H9 (cell line): ENCODE measurements at regions not wholly inside any gene's neighbourhood (a gene's known extent, or its start where the extent isn't known, plus 50 kb on each side); places are given as distances from the start of the nearest gene placed in this dataset.

ENCODE experiments used
- DNase-seq: peaks from one replicate; pipeline ENCODE4 v3.0.0-alpha.2; 2017
- H2AFZ ChIP-seq: one replicate; pipeline ENCODE4 v1.6.1; 2013; ENCODE audit warnings: mild to moderate bottlenecking, low read length, control low read depth, moderate library complexity
- H2AK5ac ChIP-seq: 2 replicates; pipeline ENCODE4 v1.6.1; 2013; ENCODE audit warnings: low read length, control low read depth, mixed read lengths; ENCODE audit not compliant: insufficient read length
- H2BK120ac ChIP-seq: one replicate; pipeline ENCODE4 v1.6.1; 2013; ENCODE audit warnings: low read depth, mild to moderate bottlenecking, low read length, control low read depth, inconsistent platforms; ENCODE audit not compliant: poor library complexity, severe bottlenecking
- H2BK12ac ChIP-seq: 2 replicates; pipeline ENCODE4 v1.6.1; 2013; ENCODE audit warnings: low read length, control low read depth, mixed read lengths, low read depth; ENCODE audit not compliant: insufficient read length
- H2BK15ac ChIP-seq: 2 replicates; pipeline ENCODE4 v1.6.1; 2013; ENCODE audit warnings: low read depth, low read length, control low read depth
- H2BK20ac ChIP-seq: one replicate; pipeline ENCODE4 v1.6.1; 2013; ENCODE audit warnings: low read depth, mild to moderate bottlenecking, low read length, control low read depth, inconsistent platforms; ENCODE audit not compliant: poor library complexity, severe bottlenecking
- H2BK5ac ChIP-seq: 2 replicates; pipeline ENCODE4 v1.6.1; 2013; ENCODE audit warnings: low read length, control low read depth, mixed read lengths; ENCODE audit not compliant: insufficient read length
- H3K14ac ChIP-seq: 2 replicates; pipeline ENCODE4 v1.6.1; 2013; ENCODE audit warnings: low read length, control low read depth; ENCODE audit not compliant: insufficient read depth
- H3K18ac ChIP-seq: 2 replicates; pipeline ENCODE4 v1.6.1; 2013; ENCODE audit warnings: low read depth, mild to moderate bottlenecking, mixed read lengths, low read length, control low read depth; ENCODE audit not compliant: insufficient read length
- H3K23ac ChIP-seq: 2 replicates; pipeline ENCODE4 v1.6.1; 2013; ENCODE audit warnings: low read length, control low read depth, mixed read lengths, low read depth; ENCODE audit not compliant: insufficient read length
- H3K23me2 ChIP-seq: 2 replicates; pipeline ENCODE4 v1.6.1; 2013; ENCODE audit warnings: low read depth, mild to moderate bottlenecking, mixed read lengths, low read length, control low read depth; ENCODE audit not compliant: insufficient read length, poor library complexity, severe bottlenecking
- H3K27ac ChIP-seq: 2 replicates; pipeline ENCODE4 v1.5.1; 2013; ENCODE audit warnings: low read length, control low read depth, mixed read lengths, low read depth; ENCODE audit not compliant: insufficient read length
- H3K27me3 ChIP-seq: 2 replicates; pipeline ENCODE4 v1.6.1; 2013; ENCODE audit warnings: low read length, control low read depth, inconsistent platforms; ENCODE audit not compliant: insufficient read depth
- H3K4ac ChIP-seq: 2 replicates; pipeline ENCODE4 v1.6.1; 2013; ENCODE audit warnings: low read depth, mild to moderate bottlenecking, control low read depth, inconsistent platforms, low read length, moderate library complexity
- H3K4me1 ChIP-seq: 2 replicates; pipeline ENCODE4 v1.6.1; 2013; ENCODE audit warnings: low read length, control low read depth, inconsistent platforms; ENCODE audit not compliant: insufficient read depth
- H3K4me2 ChIP-seq: 2 replicates; pipeline ENCODE4 v1.6.1; 2013; ENCODE audit warnings: low read length, control low read depth, mixed read lengths; ENCODE audit not compliant: insufficient read length, insufficient read depth
- H3K56ac ChIP-seq: 2 replicates; pipeline ENCODE4 v1.6.1; 2013; ENCODE audit warnings: low read depth, mild to moderate bottlenecking, mixed read lengths, low read length, control low read depth; ENCODE audit not compliant: insufficient read length
- H3K79me1 ChIP-seq: 2 replicates; pipeline ENCODE4 v1.6.1; 2013; ENCODE audit warnings: low read depth, mild to moderate bottlenecking, moderate library complexity, low read length, control low read depth, inconsistent platforms; ENCODE audit not compliant: insufficient read depth, poor library complexity, severe bottlenecking
- H3K79me2 ChIP-seq: 2 replicates; pipeline ENCODE4 v1.6.1; 2013; ENCODE audit warnings: low read length, control low read depth, inconsistent platforms; ENCODE audit not compliant: insufficient read depth
- H3K9ac ChIP-seq: 2 replicates; pipeline ENCODE4 v1.6.1; 2013; ENCODE audit warnings: low read length, control low read depth, mixed read lengths; ENCODE audit not compliant: insufficient read length; ENCODE audit errors: extremely low read depth
- H3K9me3 ChIP-seq: one replicate; pipeline ENCODE4 v1.6.1; 2013; ENCODE audit warnings: low read depth, low read length, inconsistent platforms; ENCODE audit not compliant: control insufficient read depth
- H3T11ph ChIP-seq: one replicate; pipeline ENCODE4 v1.6.1; 2013; ENCODE audit warnings: mild to moderate bottlenecking, low read length, control low read depth, inconsistent platforms
- H4K20me1 ChIP-seq: one replicate; pipeline ENCODE4 v1.6.1; 2013; ENCODE audit not compliant: control insufficient read depth, insufficient read length, insufficient read depth
- H4K5ac ChIP-seq: 2 replicates; pipeline ENCODE4 v1.6.1; 2013; ENCODE audit warnings: low read depth, mild to moderate bottlenecking, mixed read lengths, low read length, control low read depth; ENCODE audit not compliant: insufficient read length
- H4K8ac ChIP-seq: replicated peaks from 2 replicates; pipeline ENCODE4 v1.6.1; 2013; ENCODE audit warnings: low read length, control low read depth, mixed read lengths, low read depth; ENCODE audit not compliant: insufficient read length
- H4K91ac ChIP-seq: 2 replicates; pipeline ENCODE4 v1.6.1; 2013; ENCODE audit warnings: low read depth, mild to moderate bottlenecking, moderate library complexity, mixed read lengths, low read length, control low read depth; ENCODE audit not compliant: insufficient read length
- H3K27ac Mint-ChIP-seq, 3 experiments: 2 replicates in 2 of 3; 3 replicates in 1 of 3; pipeline ENCODE4 v1.8.0; 2020 to 2021; ENCODE audit warnings: mixed read lengths in 3 of 3, mild to moderate bottlenecking in 1 of 3, moderate library complexity in 1 of 3
- H3K27me3 Mint-ChIP-seq: 2 replicates; pipeline ENCODE4 v1.8.0; 2021; ENCODE audit warnings: low read depth, mild to moderate bottlenecking, moderate library complexity, mixed read lengths
- H3K36me3 Mint-ChIP-seq, 3 experiments: 2 replicates in 2 of 3; 3 replicates in 1 of 3; pipeline ENCODE4 v1.8.0; 2020 to 2021; ENCODE audit warnings: low read depth in 3 of 3, mixed read lengths in 3 of 3; ENCODE audit not compliant: insufficient read depth in 1 of 3
- H3K4me1 Mint-ChIP-seq, 2 experiments: 2 replicates each; pipeline ENCODE4 v1.8.0; 2020; ENCODE audit warnings: mixed read lengths in 2 of 2
- H3K4me3 Mint-ChIP-seq, 2 experiments: 2 replicates in 1 of 2; 3 replicates in 1 of 2; pipeline ENCODE4 v1.8.0; 2020 to 2021; ENCODE audit warnings: mild to moderate bottlenecking in 2 of 2, mixed read lengths in 2 of 2, moderate library complexity in 1 of 2
- H3K9me3 Mint-ChIP-seq, 2 experiments: 2 replicates in 1 of 2; 3 replicates in 1 of 2; pipeline ENCODE4 v1.8.0; 2020; ENCODE audit warnings: mild to moderate bottlenecking in 2 of 2, mixed read lengths in 2 of 2, moderate library complexity in 1 of 2
- WGBS: extraction: QIAGEN DNeasy Blood & Tissue Kit; methylation state at CpG from one replicate; pipeline ENCODE4 v1.1.7; 2013; ENCODE audit warnings: missing lambda C conversion rate, low lambda C conversion rate, mixed read lengths; ENCODE audit not compliant: insufficient read length; ENCODE audit errors: extremely low coverage; 5-methylcytosine and 5-hydroxymethylcytosine counted together
- TF ChIP-seq, protein P1 (sequence below): fragments of 200-600 bp; sonication (generic); conservative IDR thresholded peaks from 3 replicates; pipeline ENCODE4 v1.8.0; 2021; ENCODE audit warnings: antibody characterized with exemption, mild to moderate bottlenecking

GRCh38 chr18:63069496-63069895 is 250.1 kb downstream of the BCL2 start:
- H4K8ac ChIP-seq, result no peak overlapping the region
- no peak overlapping the region for H2BK20ac ChIP-seq
- Mint-ChIP-seq H3K36me3 (no peaks in the 10 kb centered on the region), H3K4me1 (0 out of 4 replicates have a peak, but pooled peaks cover 0 to under 1% of the 10 kb centered on the region in 2 experiments), H3K9me3 (no peaks in the 10 kb centered on the region), H3K4me3 (no peak overlapping the region), H3K27me3 (peaks cover 3% of the 10 kb centered on the region), H3K27ac (no peak overlapping the region)
- H2AK5ac ChIP-seq, result no peak overlapping the region
- no peaks in the 10 kb centered on the region for H3K23me2 ChIP-seq
- H3K18ac ChIP-seq, result no peak overlapping the region
- no peak overlapping the region for H3K14ac ChIP-seq
- no peak overlapping the region for H3K23ac ChIP-seq
- H3K4me1 ChIP-seq, result no peaks in the 10 kb centered on the region
- no peak overlapping the region for H2AFZ ChIP-seq
- H4K5ac ChIP-seq, result no peak overlapping the region
- H3K9me3 ChIP-seq, result no peaks in the 10 kb centered on the region
- TF ChIP-seq, protein P1, sequence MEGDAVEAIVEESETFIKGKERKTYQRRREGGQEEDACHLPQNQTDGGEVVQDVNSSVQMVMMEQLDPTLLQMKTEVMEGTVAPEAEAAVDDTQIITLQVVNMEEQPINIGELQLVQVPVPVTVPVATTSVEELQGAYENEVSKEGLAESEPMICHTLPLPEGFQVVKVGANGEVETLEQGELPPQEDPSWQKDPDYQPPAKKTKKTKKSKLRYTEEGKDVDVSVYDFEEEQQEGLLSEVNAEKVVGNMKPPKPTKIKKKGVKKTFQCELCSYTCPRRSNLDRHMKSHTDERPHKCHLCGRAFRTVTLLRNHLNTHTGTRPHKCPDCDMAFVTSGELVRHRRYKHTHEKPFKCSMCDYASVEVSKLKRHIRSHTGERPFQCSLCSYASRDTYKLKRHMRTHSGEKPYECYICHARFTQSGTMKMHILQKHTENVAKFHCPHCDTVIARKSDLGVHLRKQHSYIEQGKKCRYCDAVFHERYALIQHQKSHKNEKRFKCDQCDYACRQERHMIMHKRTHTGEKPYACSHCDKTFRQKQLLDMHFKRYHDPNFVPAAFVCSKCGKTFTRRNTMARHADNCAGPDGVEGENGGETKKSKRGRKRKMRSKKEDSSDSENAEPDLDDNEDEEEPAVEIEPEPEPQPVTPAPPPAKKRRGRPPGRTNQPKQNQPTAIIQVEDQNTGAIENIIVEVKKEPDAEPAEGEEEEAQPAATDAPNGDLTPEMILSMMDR, result no peak
- no peak overlapping the region for H2BK5ac ChIP-seq
- no peak overlapping the region for H3K27ac ChIP-seq
- H3K79me2 ChIP-seq, result no peaks in the 10 kb centered on the region
- no peaks in the 10 kb centered on the region for H3K79me1 ChIP-seq
- no peaks in the 10 kb centered on the region for H3K27me3 ChIP-seq
- H4K20me1 ChIP-seq, result no peaks in the 10 kb centered on the region
- no peak overlapping the region for H3K9ac ChIP-seq
- no peak overlapping the region for H2BK120ac ChIP-seq
- H3T11ph ChIP-seq, result no peak overlapping the region
- no peak overlapping the region for H4K91ac ChIP-seq
- no peak overlapping the region for H2BK12ac ChIP-seq
- no peak overlapping the region for H3K4ac ChIP-seq
- no CpG with 5 or more reads among the region's 3 CpGs for WGBS
- H3K56ac ChIP-seq, result no peak overlapping the region
- no peak overlapping the region for H2BK15ac ChIP-seq
- H3K4me2 ChIP-seq, result no peak overlapping the region
- no peak for DNase-seq
